WERI-Rb-1 (cell line): ENCODE measurements at regions not wholly inside any gene's neighbourhood (a gene's known extent, or its start where the extent isn't known, plus 50 kb on each side); places are given as distances from the start of the nearest gene placed in this dataset.
"Not testable (repeated sequence)": the region's sequence is repeated elsewhere in the genome, so short reads cannot be mapped to it uniquely, and the experiment has no call there.

Experiments used
- DNase-seq: peaks from one replicate; pipeline ENCODE4 v3.0.0-alpha.2; 2020
- H3K27ac ChIP-seq: fragments of 250-450 bp; sonication (Bioruptor Pico); 2 replicates; pipeline ENCODE4 v1.5.1; 2020; ENCODE audit warnings: mild to moderate bottlenecking, moderate library complexity
- H3K27me3 ChIP-seq: fragments of 250-450 bp; sonication (Bioruptor Pico); 2 replicates; pipeline ENCODE4 v1.5.1; 2021; ENCODE audit warnings: mild to moderate bottlenecking, low read depth, moderate library complexity; ENCODE audit not compliant: insufficient read depth, severe bottlenecking
- H3K36me3 ChIP-seq: fragments of 250-450 bp; sonication (Bioruptor Pico); 2 replicates; pipeline ENCODE4 v1.5.1; 2020; ENCODE audit warnings: mild to moderate bottlenecking, moderate library complexity
- H3K4me3 ChIP-seq: 2 replicates; pipeline ENCODE4 v1.5.1; 2011; ENCODE audit warnings: low read depth, mild to moderate bottlenecking, control low read depth, low read length
- H3K9me3 ChIP-seq: fragments of 250-450 bp; sonication (Bioruptor Pico); 2 replicates; pipeline ENCODE4 v1.5.1; 2021; ENCODE audit warnings: mild to moderate bottlenecking, moderate library complexity; ENCODE audit not compliant: severe bottlenecking
- TF ChIP-seq, protein P1 (sequence below): IDR thresholded peaks from 2 replicates; pipeline ENCODE4 v1.5.1; 2011; ENCODE audit warnings: low read depth, mild to moderate bottlenecking, control low read depth, inconsistent platforms, low read length

DNA sequence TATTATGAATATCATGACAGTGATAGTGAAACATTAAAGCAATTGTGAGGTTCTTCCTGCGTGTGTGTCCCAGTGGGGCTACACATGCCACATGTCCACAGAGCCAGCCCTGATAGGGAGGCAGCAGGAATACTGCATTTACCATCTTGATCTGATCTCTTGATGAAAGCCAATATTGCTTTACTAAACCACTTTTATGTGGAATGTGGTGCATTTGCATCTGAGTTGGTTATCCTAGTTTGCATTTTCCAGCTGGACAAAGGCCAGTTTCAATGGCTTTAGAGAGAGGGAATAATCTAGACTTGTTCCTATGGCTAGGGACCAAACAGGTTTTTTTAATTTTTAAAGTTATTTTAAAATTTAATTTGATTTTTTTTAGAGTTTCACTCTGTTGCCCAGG lies 216.3 kb upstream of the FERMT1 start:
- H3K4me3 ChIP-seq: no peak overlapping the region
- H3K27me3 ChIP-seq: peaks cover 31% of the 10 kb centered on the region
- no peak for DNase-seq
- H3K27ac ChIP-seq: no peak overlapping the region
- no peaks in the 10 kb centered on the region for H3K9me3 ChIP-seq
- H3K36me3 ChIP-seq: no peaks in the 10 kb centered on the region
- TF ChIP-seq, protein P1, sequence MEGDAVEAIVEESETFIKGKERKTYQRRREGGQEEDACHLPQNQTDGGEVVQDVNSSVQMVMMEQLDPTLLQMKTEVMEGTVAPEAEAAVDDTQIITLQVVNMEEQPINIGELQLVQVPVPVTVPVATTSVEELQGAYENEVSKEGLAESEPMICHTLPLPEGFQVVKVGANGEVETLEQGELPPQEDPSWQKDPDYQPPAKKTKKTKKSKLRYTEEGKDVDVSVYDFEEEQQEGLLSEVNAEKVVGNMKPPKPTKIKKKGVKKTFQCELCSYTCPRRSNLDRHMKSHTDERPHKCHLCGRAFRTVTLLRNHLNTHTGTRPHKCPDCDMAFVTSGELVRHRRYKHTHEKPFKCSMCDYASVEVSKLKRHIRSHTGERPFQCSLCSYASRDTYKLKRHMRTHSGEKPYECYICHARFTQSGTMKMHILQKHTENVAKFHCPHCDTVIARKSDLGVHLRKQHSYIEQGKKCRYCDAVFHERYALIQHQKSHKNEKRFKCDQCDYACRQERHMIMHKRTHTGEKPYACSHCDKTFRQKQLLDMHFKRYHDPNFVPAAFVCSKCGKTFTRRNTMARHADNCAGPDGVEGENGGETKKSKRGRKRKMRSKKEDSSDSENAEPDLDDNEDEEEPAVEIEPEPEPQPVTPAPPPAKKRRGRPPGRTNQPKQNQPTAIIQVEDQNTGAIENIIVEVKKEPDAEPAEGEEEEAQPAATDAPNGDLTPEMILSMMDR: no peak

DNA sequence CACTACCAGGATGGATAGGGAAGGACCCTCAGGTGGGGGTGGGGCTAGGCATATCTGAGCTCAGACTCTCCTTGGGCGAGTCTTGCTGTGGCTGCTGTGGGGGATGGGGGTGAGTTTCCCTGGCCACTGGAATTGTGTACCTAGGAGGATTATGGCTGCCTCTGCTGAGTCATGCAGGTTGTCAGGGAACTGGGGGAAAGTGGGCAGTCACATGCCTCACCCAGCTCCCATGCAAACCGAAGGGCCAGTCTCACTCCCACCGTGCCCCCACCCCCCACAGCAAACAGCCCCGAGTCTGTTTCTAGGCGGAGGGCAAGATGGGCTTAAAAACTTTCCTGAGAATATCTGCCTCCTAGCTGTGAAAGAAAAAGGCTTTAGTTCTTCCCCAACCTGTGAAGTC lies 210.3 kb upstream of the FERMT1 start:
- H3K4me3 ChIP-seq: no peak overlapping the region
- H3K27me3 ChIP-seq: peaks cover 24% of the 10 kb centered on the region
- DNase-seq: peak; percentile 7
- H3K9me3 ChIP-seq: no peaks in the 10 kb centered on the region
- no peak overlapping the region for H3K27ac ChIP-seq
- no peaks in the 10 kb centered on the region for H3K36me3 ChIP-seq
- TF ChIP-seq, protein P1: no peak

DNA sequence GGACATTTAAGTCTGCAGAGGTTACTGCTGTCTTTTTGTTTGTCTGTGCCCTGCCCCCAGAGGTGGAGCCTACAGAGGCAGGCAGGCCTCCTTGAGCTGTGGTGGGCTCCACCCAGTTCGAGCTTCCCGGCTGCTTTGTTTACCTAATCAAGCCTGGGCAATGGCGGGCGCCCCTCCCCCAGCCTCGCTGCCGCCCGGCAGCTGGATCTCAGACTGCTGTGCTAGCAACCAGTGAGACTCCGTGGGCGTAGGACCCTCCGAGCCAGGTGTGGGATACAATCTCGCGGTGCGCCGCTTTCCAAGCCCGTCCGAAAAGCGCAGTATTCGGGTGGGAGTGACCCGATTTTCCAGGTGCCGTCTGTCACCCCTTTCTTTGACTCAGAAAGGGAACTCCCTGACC lies 198.4 kb upstream of the FERMT1 start:
- not testable (repeated sequence) for H3K27me3 ChIP-seq, H3K4me3 ChIP-seq, DNase-seq

DNA sequence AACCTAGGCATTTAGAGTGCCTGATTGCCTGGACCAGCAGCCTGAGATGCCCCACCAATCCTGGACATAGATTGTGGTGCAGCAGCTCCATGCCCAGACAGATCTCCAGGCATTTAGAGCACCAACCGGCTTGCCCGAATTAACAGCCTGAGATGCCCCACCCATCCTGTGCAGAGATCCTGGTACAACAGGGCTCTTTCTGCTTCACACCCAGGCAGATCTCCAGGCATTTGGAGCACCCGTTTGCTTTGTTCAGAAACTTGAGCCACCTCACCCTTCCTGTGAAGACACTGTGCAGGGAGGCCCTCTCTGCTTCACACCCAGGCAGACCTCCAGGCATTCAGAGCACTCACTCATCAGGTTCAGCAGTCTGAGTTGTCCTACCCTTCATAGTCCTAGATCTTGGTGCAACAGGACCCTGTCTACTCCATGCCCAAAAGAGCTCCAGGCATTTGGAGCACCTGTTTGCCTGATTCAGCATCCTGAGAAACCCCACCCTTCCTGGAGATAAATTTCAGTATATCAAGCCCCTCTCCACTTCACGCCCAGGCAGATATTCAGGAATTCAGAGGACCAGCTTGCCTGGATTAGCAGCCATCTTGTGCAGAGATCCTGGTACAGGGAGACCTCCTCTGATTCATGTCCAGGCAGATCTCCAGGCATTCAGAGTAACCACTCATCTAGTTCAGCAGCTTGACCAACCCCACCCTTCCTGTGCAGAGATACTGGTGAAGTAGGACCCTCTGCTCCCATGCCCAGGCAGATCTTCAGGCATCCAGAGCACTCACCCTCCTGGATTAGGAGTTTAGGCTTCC lies 189.2 kb upstream of the FERMT1 start:
- no peaks in the 10 kb centered on the region for H3K9me3 ChIP-seq
- H3K27me3 ChIP-seq: peaks cover 16% of the 10 kb centered on the region
- no peaks in the 10 kb centered on the region for H3K36me3 ChIP-seq
- DNase-seq: no peak
- TF ChIP-seq, protein P1: no peak
- H3K27ac ChIP-seq: no peak overlapping the region
- H3K4me3 ChIP-seq: no peak overlapping the region

More for the DNA sequence above, 198.4 kb upstream of the FERMT1 start:
- H3K36me3 ChIP-seq, H3K27ac ChIP-seq, H3K9me3 ChIP-seq: not testable (repeated sequence)

DNA sequence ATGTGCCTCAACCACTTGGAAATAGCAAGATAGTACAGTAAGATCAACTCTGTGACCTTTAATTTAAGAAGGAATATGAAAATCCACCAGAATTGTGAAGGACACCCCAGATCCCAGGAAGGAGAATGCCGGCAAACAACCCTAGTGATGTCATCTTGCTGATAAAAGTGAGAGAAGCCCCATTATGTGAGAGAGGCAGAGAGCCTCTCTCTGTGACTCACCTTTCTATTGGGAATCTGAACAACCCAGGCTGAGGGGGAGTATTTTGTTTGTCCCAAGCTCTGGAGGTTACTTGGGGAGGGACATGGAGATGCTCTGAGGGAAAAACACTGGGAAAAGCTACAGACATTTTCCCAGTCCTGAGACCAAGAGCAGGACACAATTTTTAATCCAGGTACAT lies 188.3 kb upstream of the FERMT1 start:
- H3K27me3 ChIP-seq: peaks cover 17% of the 10 kb centered on the region
- no peaks in the 10 kb centered on the region for H3K9me3 ChIP-seq
- no peak overlapping the region for H3K27ac ChIP-seq
- no peaks in the 10 kb centered on the region for H3K36me3 ChIP-seq
- TF ChIP-seq, protein P1: no peak
- no peak overlapping the region for H3K4me3 ChIP-seq
- DNase-seq: no peak

DNA sequence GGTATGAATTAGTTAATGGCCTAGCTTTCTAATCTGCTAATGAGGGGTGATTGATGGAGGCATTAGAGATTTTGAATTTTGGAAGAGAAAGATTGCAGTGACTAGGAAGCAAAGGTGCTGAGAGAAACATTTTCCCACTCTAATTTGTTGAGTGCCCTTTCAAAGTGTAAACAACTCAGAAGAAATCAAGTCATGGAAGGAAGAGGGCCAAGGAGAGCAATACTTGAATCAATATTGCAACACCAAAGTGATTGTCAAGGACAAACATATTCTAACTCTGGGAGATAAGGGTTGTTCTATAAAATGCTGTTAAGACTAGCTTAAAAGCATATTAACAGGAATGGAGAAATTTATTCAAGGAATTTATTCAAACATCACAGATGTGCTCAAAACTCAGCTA lies 182.7 kb upstream of the FERMT1 start:
- Histone ChIP-seq H3K4me3 (no peak overlapping the region), H3K9me3 (peaks cover 3% of the 10 kb centered on the region), H3K27ac (no peak overlapping the region), H3K36me3 (no peaks in the 10 kb centered on the region), H3K27me3 (peaks cover 23% of the 10 kb centered on the region)
- TF ChIP-seq, protein P1: no peak
- no peak for DNase-seq
